Osteocyte (in vitro differentiated cells): ENCODE measurements at regions not wholly inside any gene's neighbourhood (a gene's known extent, or its start where the extent isn't known, plus 50 kb on each side); places are given as distances from the start of the nearest gene placed in this dataset.

Experiments
- DNase-seq: peaks from one replicate; pipeline ENCODE4 v3.0.0; 2021; ENCODE audit warnings: mixed read lengths; ENCODE audit not compliant: unreplicated experiment; ENCODE audit errors: extremely low spot score
- H3K27ac Mint-ChIP-seq: one replicate; pipeline ENCODE4 v1.8.0; 2021; ENCODE audit warnings: mild to moderate bottlenecking, mixed read lengths; ENCODE audit not compliant: unreplicated experiment
- H3K27me3 Mint-ChIP-seq: one replicate; pipeline ENCODE4 v1.8.0; 2021; ENCODE audit warnings: mixed read lengths; ENCODE audit not compliant: unreplicated experiment
- H3K36me3 Mint-ChIP-seq: one replicate; pipeline ENCODE4 v1.8.0; 2021; ENCODE audit warnings: mixed read lengths; ENCODE audit not compliant: unreplicated experiment
- H3K4me1 Mint-ChIP-seq: one replicate; pipeline ENCODE4 v1.8.0; 2021; ENCODE audit warnings: mixed read lengths; ENCODE audit not compliant: unreplicated experiment
- H3K4me3 Mint-ChIP-seq: one replicate; pipeline ENCODE4 v1.8.0; 2021; ENCODE audit warnings: mild to moderate bottlenecking, moderate library complexity, mixed read lengths; ENCODE audit not compliant: unreplicated experiment
- H3K9me3 Mint-ChIP-seq: one replicate; pipeline ENCODE4 v1.8.0; 2021; ENCODE audit warnings: mixed read lengths; ENCODE audit not compliant: unreplicated experiment
- CTCF ChIP-seq: fragments of 200-600 bp; sonication (generic); IDR thresholded peaks from 2 replicates; pipeline ENCODE4 v1.5.0; 2021; ENCODE audit warnings: antibody characterized with exemption, mild to moderate bottlenecking, moderate library complexity

- no peak overlapping the region for H3K4me3 Mint-ChIP-seq
- H3K4me1 Mint-ChIP-seq: peaks cover 25% of the 10 kb centered on the region
- no peak for TF ChIP-seq CTCF
- H3K27me3 Mint-ChIP-seq: peaks cover 4% of the 10 kb centered on the region
- no peak for DNase-seq
- no peaks in the 10 kb centered on the region for H3K9me3 Mint-ChIP-seq
- H3K27ac Mint-ChIP-seq: no peak overlapping the region
- H3K36me3 Mint-ChIP-seq: no peaks in the 10 kb centered on the region
Observed at GRCh38 chr14:22382955-22383354, 206.1 kb downstream of the DAD1 start.

GRCh38 chr14:22382395-22382794 lies 206.6 kb downstream of the DAD1 start:
- no peaks in the 10 kb centered on the region for H3K36me3 Mint-ChIP-seq
- H3K27me3 Mint-ChIP-seq: peaks cover 9% of the 10 kb centered on the region
- no peaks in the 10 kb centered on the region for H3K9me3 Mint-ChIP-seq
- H3K4me3 Mint-ChIP-seq: no peak overlapping the region
- no peak for TF ChIP-seq CTCF
- no peak for DNase-seq
- no peak overlapping the region for H3K27ac Mint-ChIP-seq
- H3K4me1 Mint-ChIP-seq: peaks cover 21% of the 10 kb centered on the region

GRCh38 chr14:22381766-22382165 lies 207.3 kb downstream of the DAD1 start:
- no peak overlapping the region for H3K27ac Mint-ChIP-seq
- peaks cover 15% of the 10 kb centered on the region for H3K27me3 Mint-ChIP-seq
- no peak for DNase-seq
- no peaks in the 10 kb centered on the region for H3K36me3 Mint-ChIP-seq
- peaks cover 21% of the 10 kb centered on the region for H3K4me1 Mint-ChIP-seq
- H3K4me3 Mint-ChIP-seq: no peak overlapping the region
- H3K9me3 Mint-ChIP-seq: no peaks in the 10 kb centered on the region
- no peak for TF ChIP-seq CTCF

- Mint-ChIP-seq H3K9me3 (no peaks in the 10 kb centered on the region), H3K36me3 (no peaks in the 10 kb centered on the region), H3K4me3 (no peak overlapping the region), H3K4me1 (peaks cover 21% of the 10 kb centered on the region), H3K27ac (peak overlapping the region; percentile 60), H3K27me3 (peaks cover 18% of the 10 kb centered on the region)
- no peak for TF ChIP-seq CTCF
- no peak for DNase-seq
Observed at GRCh38 chr14:22381408-22381760, 207.6 kb downstream of the DAD1 start.

- peaks cover 21% of the 10 kb centered on the region for H3K4me1 Mint-ChIP-seq
- no peaks in the 10 kb centered on the region for H3K9me3 Mint-ChIP-seq
- no peaks in the 10 kb centered on the region for H3K36me3 Mint-ChIP-seq
- peaks cover 23% of the 10 kb centered on the region for H3K27me3 Mint-ChIP-seq
- DNase-seq: no peak
- no peak for TF ChIP-seq CTCF
- peak overlapping the region; percentile 51 for H3K4me3 Mint-ChIP-seq
- H3K27ac Mint-ChIP-seq: peak overlapping the region; percentile 60
Observed at GRCh38 chr14:22380571-22381407, 208.2 kb downstream of the DAD1 start.
